ENCODE measurements at regions not wholly inside any gene's neighbourhood (a gene's known extent, or its start where the extent isn't known, plus 50 kb on each side); places are given as distances from the start of the nearest gene placed in this dataset.

DNA sequence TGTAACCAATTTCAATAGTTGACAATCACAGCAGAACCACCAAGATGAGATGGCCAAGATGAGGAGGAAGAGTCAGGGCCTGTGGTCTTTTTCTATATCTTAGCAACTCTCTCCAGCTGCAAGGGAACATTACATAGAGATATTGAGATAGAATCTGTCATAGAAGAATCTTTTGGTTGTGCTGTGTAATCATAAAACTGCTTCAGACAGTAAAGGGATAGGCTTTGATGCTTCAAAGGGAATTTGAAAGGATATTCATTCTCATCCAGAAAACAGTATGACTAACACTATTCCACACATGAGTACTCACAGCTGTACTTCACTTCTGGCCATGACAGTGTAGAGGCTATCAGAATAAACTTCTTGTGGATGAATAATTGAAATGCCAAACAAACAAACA, 145.9 kb downstream of the YIPF5 start:
- Mint-ChIP-seq H3K9me3 (ENCODE audit: unreplicated experiment) (peaks cover 3% of the 10 kb centered on the region), H3K4me1 (ENCODE audit: unreplicated experiment) (no peaks in the 10 kb centered on the region), H3K36me3 (ENCODE audit: low read depth, unreplicated experiment) (peaks cover 4% of the 10 kb centered on the region), H3K27me3 (ENCODE audit: unreplicated experiment) (peaks cover 2% of the 10 kb centered on the region), H3K4me3 (ENCODE audit: unreplicated experiment) (no peak overlapping the region), H3K27ac (ENCODE audit: unreplicated experiment) (no peak overlapping the region)
- TF ChIP-seq, protein P1, sequence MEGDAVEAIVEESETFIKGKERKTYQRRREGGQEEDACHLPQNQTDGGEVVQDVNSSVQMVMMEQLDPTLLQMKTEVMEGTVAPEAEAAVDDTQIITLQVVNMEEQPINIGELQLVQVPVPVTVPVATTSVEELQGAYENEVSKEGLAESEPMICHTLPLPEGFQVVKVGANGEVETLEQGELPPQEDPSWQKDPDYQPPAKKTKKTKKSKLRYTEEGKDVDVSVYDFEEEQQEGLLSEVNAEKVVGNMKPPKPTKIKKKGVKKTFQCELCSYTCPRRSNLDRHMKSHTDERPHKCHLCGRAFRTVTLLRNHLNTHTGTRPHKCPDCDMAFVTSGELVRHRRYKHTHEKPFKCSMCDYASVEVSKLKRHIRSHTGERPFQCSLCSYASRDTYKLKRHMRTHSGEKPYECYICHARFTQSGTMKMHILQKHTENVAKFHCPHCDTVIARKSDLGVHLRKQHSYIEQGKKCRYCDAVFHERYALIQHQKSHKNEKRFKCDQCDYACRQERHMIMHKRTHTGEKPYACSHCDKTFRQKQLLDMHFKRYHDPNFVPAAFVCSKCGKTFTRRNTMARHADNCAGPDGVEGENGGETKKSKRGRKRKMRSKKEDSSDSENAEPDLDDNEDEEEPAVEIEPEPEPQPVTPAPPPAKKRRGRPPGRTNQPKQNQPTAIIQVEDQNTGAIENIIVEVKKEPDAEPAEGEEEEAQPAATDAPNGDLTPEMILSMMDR (IDR thresholded peaks at IDR 0.05; ENCODE audit: unreplicated experiment), result no peak
- DNase-seq (ENCODE audit: low spot score), result no peak

GRCh38 chr5:144026286-144026685, 144.2 kb downstream of the YIPF5 start:
- no peak for DNase-seq (ENCODE audit: low spot score)
- Mint-ChIP-seq H3K4me3 (ENCODE audit: unreplicated experiment) (no peak overlapping the region), H3K27me3 (ENCODE audit: unreplicated experiment) (peaks cover 2% of the 10 kb centered on the region), H3K9me3 (ENCODE audit: unreplicated experiment) (no peaks in the 10 kb centered on the region), H3K36me3 (ENCODE audit: low read depth, unreplicated experiment) (no peaks in the 10 kb centered on the region), H3K27ac (ENCODE audit: unreplicated experiment) (no peak overlapping the region), H3K4me1 (ENCODE audit: unreplicated experiment) (no peaks in the 10 kb centered on the region)
- TF ChIP-seq, protein P1 (IDR thresholded peaks at IDR 0.05; ENCODE audit: unreplicated experiment), result no peak

DNA sequence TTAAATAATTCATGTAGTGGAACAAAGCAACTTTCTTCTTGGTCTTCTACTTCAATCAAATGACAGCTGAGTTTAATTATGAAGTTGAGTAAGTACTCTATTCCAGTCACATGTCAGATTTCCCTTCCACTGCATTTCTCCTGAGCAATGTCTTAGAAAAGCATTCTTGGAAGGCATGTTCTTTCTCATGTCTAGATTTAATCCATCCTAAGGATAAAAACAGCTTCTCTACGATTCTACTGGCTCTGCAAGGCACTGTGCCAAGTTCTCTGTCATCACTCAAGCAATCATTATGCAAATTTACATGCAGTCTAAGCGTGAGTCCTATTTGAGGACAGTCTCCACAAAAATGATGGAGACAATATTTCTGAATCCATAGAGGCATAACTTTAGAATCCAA, 142.4 kb downstream of the YIPF5 start:
- peaks cover 2% of the 10 kb centered on the region for H3K27me3 Mint-ChIP-seq (ENCODE audit: unreplicated experiment)
- H3K9me3 Mint-ChIP-seq (ENCODE audit: unreplicated experiment), result no peaks in the 10 kb centered on the region
- H3K4me3 Mint-ChIP-seq (ENCODE audit: unreplicated experiment), result no peak overlapping the region
- no peaks in the 10 kb centered on the region for H3K4me1 Mint-ChIP-seq (ENCODE audit: unreplicated experiment)
- DNase-seq (ENCODE audit: low spot score), result no peak
- H3K27ac Mint-ChIP-seq (ENCODE audit: unreplicated experiment), result no peak overlapping the region
- no peaks in the 10 kb centered on the region for H3K36me3 Mint-ChIP-seq (ENCODE audit: low read depth, unreplicated experiment)
- TF ChIP-seq, protein P1 (IDR thresholded peaks at IDR 0.05; ENCODE audit: unreplicated experiment), result no peak

DNA sequence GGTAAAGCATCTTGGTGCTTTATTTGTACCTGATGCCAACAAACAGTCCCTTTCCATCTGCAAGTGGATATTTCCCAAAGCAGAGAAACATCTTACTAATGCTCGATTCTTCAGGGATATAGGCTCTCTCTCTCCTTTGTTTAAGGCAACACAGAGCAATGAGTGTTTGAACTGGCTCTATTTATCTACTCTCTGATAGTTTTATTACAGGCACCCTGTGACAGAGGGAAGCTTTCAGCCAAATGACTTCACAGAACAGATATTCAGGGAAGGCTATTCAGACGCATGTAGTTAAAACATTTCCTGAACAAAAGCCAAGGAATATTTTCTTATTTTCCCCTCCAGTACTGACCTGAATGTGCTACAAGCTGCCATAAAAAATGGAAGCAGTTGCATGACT, 141.8 kb downstream of the YIPF5 start:
- Mint-ChIP-seq H3K4me1 (ENCODE audit: unreplicated experiment) (no peaks in the 10 kb centered on the region), H3K36me3 (ENCODE audit: low read depth, unreplicated experiment) (no peaks in the 10 kb centered on the region), H3K4me3 (ENCODE audit: unreplicated experiment) (no peak overlapping the region), H3K27me3 (ENCODE audit: unreplicated experiment) (peaks cover 2% of the 10 kb centered on the region), H3K27ac (ENCODE audit: unreplicated experiment) (no peak overlapping the region), H3K9me3 (ENCODE audit: unreplicated experiment) (no peaks in the 10 kb centered on the region)
- DNase-seq (ENCODE audit: low spot score), result no peak
- TF ChIP-seq, protein P1 (IDR thresholded peaks at IDR 0.05; ENCODE audit: unreplicated experiment), result no peak

- Mint-ChIP-seq H3K4me3 (ENCODE audit: unreplicated experiment) (no peak overlapping the region), H3K9me3 (ENCODE audit: unreplicated experiment) (no peaks in the 10 kb centered on the region), H3K27ac (ENCODE audit: unreplicated experiment) (no peak overlapping the region), H3K27me3 (ENCODE audit: unreplicated experiment) (peaks cover 2% of the 10 kb centered on the region), H3K36me3 (ENCODE audit: low read depth, unreplicated experiment) (no peaks in the 10 kb centered on the region), H3K4me1 (ENCODE audit: unreplicated experiment) (no peaks in the 10 kb centered on the region)
- no peak for DNase-seq (ENCODE audit: low spot score)
- TF ChIP-seq, protein P1 (IDR thresholded peaks at IDR 0.05; ENCODE audit: unreplicated experiment), result no peak
Observed at GRCh38 chr5:144030904-144031303, 139.6 kb downstream of the YIPF5 start.
